Prostate gland (tissue), 2 donors: ENCODE measurements at regions not wholly inside any gene's neighbourhood (a gene's known extent, or its start where the extent isn't known, plus 50 kb on each side); places are given as distances from the start of the nearest gene placed in this dataset.

ENCODE experiments used
- DNase-seq: peaks from one replicate; pipeline ENCODE4 v3.0.0-alpha.2; 2019; ENCODE audit warnings: low spot score
- H3K27ac ChIP-seq, 2 donors: fragments of 200-600 bp; sonication (generic); 2 replicates each; pipeline ENCODE4 v1.5.1; 2017 to 2019
- H3K27me3 ChIP-seq: fragments of 200-600 bp; sonication (generic); replicated peaks from 2 replicates; pipeline ENCODE4 v1.5.1; 2019; ENCODE audit not compliant: insufficient read depth
- H3K36me3 ChIP-seq, 2 donors: fragments of 200-600 bp; sonication (generic); 1 replicate in 1 of 2; 2 replicates in 1 of 2; pipeline versions ENCODE4 v1.5.1 to v1.8.1; 2017 to 2019
- H3K4me1 ChIP-seq: fragments of 200-600 bp; sonication (generic); replicated peaks from 2 replicates; pipeline ENCODE4 v1.5.1; 2019
- H3K4me3 ChIP-seq, 2 donors: fragments of 200-600 bp; sonication (generic); 2 replicates each; pipeline ENCODE4 v1.5.1; 2017 to 2019
- H3K9me3 ChIP-seq: fragments of 200-600 bp; sonication (generic); 2 replicates; pipeline ENCODE4 v1.5.1; 2017
- CTCF ChIP-seq, 4 experiments: fragments of 200-600 bp in 2 of 4; fragments of 450-650 bp in 2 of 4; sonication (generic) in 2 of 4; IDR thresholded peaks; 1 replicate in 3 of 4; 2 replicates in 1 of 4; pipeline ENCODE4 v1.5.1; 2016 to 2019; ENCODE audit warnings: antibody characterized with exemption in 4 of 4, mild to moderate bottlenecking in 2 of 4, moderate library complexity in 2 of 4
- POLR2A ChIP-seq: fragments of 450-650 bp; IDR thresholded peaks from one replicate; pipeline ENCODE4 v1.6.1; 2016; ENCODE audit warnings: antibody characterized with exemption, mild to moderate bottlenecking
- POLR2AphosphoS5 ChIP-seq: sonication (generic); formaldehyde crosslinking; IDR thresholded peaks from one replicate; pipeline ENCODE4 v1.6.1; 2017; ENCODE audit warnings: antibody characterized with exemption
- WGBS: methylation state at CpG from one replicate; pipeline ENCODE4 v1.1.5; 2018; 5-methylcytosine and 5-hydroxymethylcytosine counted together
- intact Hi-C: fragments of 100-400 bp; cut with DNase I; formaldehyde crosslinking; loops from one replicate; pipeline ENCODE4 v1.14.2; 2022

DNA sequence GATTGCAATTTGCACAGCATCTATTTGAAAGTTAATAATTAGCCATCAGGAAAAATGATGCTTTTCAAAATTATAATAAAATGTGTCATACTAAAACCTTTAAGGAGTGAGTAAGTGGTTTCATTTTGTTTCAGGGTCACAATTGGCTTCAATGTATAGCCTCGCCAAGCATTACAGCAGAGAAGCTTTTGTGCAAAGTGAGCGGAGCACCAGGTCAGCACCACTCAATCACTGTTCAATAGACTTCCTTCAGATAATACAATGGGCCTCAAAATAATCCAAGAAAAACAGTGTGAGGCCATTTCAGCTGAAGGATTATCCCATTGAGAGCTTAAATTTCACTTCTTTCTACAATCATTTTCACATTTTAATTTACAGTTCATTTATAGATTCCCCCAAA lies 409.2 kb upstream of the SLIT2 start:
- H3K27ac ChIP-seq = no peak overlapping the region
- intact Hi-C loops = no loop called here
- no peaks in the 10 kb centered on the region for H3K36me3 ChIP-seq
- H3K4me3 ChIP-seq = no peak overlapping the region
- no peaks in the 10 kb centered on the region for H3K27me3 ChIP-seq
- no peaks in the 10 kb centered on the region for H3K4me1 ChIP-seq
- WGBS = 84% methylated on average over 2 of the region's 2 CpGs
- no peak for DNase-seq
- no peaks in the 10 kb centered on the region for H3K9me3 ChIP-seq
- TF ChIP-seq POLR2A (no peak), POLR2AphosphoS5 (no peak), CTCF (IDR thresholded peaks at IDR 0.05) (no peak)

DNA sequence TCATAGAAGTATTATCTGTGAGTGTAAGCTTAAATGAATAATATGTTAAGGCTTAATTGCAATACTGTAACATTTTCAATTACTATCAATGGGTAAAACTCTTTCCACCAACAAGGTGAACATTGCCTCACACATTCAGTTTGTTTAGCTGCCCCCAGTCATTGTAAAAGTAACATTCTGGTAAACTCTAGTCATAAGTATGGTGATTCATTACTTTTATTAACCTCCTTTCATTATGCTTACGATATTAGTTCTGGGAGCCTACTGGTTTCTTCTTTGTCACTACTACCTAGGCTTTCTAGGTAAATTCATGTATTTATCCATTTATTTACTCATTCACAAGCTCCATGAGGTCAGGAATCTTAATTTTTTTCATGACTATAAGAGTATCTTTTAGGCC lies 412.8 kb upstream of the SLIT2 start:
- H3K27me3 ChIP-seq = no peaks in the 10 kb centered on the region
- DNase-seq = no peak
- no peaks in the 10 kb centered on the region for H3K9me3 ChIP-seq
- intact Hi-C loops = no loop called here
- 97% methylated on average over 1 of the region's 1 CpG for WGBS
- no peaks in the 10 kb centered on the region for H3K4me1 ChIP-seq
- no peak overlapping the region for H3K4me3 ChIP-seq
- no peak for TF ChIP-seq POLR2AphosphoS5
- TF ChIP-seq POLR2A = no peak
- TF ChIP-seq CTCF (IDR thresholded peaks at IDR 0.05) = no peak
- no peaks in the 10 kb centered on the region for H3K36me3 ChIP-seq
- no peak overlapping the region for H3K27ac ChIP-seq

GRCh38 chr4:19835429-19835828 lies 416.3 kb upstream of the SLIT2 start:
- Histone ChIP-seq H3K27me3 (no peaks in the 10 kb centered on the region), H3K4me1 (no peaks in the 10 kb centered on the region), H3K27ac (no peak overlapping the region), H3K36me3 (no peaks in the 10 kb centered on the region), H3K9me3 (no peaks in the 10 kb centered on the region), H3K4me3 (no peak overlapping the region)
- intact Hi-C loops = no loop called here
- no peak for DNase-seq
- WGBS = 66% methylated on average over 3 of the region's 3 CpGs
- TF ChIP-seq CTCF (IDR thresholded peaks at IDR 0.05) (no peak), POLR2A (no peak), POLR2AphosphoS5 (no peak)

- H3K27ac ChIP-seq = no peak overlapping the region
- no peaks in the 10 kb centered on the region for H3K36me3 ChIP-seq
- H3K4me1 ChIP-seq = no peaks in the 10 kb centered on the region
- no peak for DNase-seq
- WGBS = 67% methylated on average over 3 of the region's 3 CpGs
- TF ChIP-seq POLR2AphosphoS5 (no peak), CTCF (IDR thresholded peaks at IDR 0.05) (no peak), POLR2A (no peak)
- no peaks in the 10 kb centered on the region for H3K9me3 ChIP-seq
- intact Hi-C loops = no loop called here
- no peaks in the 10 kb centered on the region for H3K27me3 ChIP-seq
- no peak overlapping the region for H3K4me3 ChIP-seq
Observed at GRCh38 chr4:19832411-19832810, 419.3 kb upstream of the SLIT2 start.

DNA sequence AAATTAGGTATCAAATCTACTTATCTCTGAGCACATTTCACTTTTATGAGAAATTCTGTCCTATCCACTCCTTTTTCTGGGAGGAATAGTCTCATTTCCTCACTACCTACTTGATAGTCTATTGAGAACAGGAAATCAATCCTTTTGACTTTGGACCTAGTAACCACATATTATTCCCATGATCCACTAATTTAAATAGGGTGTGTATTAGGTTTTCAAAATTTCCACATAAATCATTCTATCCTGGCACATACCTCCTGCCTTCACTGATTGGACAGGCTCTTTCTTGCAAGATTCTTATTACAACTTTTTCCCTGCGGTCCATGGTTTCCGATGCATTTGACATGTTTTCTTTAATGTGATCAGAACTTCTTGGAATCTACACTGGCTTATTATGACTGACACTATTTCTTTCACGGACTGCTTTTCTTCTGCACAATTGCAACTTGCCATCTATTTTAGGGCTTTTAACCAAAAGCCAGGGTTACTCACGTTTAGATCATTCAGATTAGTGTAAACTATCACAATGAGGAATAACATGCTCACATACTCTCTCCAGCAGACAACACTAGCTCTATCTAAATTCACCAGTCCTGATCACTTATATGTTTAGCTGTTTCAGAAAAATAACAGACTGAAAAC lies 419.9 kb upstream of the SLIT2 start:
- 72% methylated on average over 4 of the region's 4 CpGs for WGBS
- no peaks in the 10 kb centered on the region for H3K27me3 ChIP-seq
- DNase-seq = no peak
- H3K36me3 ChIP-seq = no peaks in the 10 kb centered on the region
- intact Hi-C loops = no loop called here
- no peak overlapping the region for H3K27ac ChIP-seq
- no peaks in the 10 kb centered on the region for H3K9me3 ChIP-seq
- TF ChIP-seq CTCF (IDR thresholded peaks at IDR 0.05) (no peak), POLR2A (no peak), POLR2AphosphoS5 (no peak)
- no peaks in the 10 kb centered on the region for H3K4me1 ChIP-seq
- no peak overlapping the region for H3K4me3 ChIP-seq
